Astrocyte (in vitro differentiated cells and primary cell): ENCODE measurements at regions not wholly inside any gene's neighbourhood (a gene's known extent, or its start where the extent isn't known, plus 50 kb on each side); places are given as distances from the start of the nearest gene placed in this dataset.

ENCODE experiments used
- DNase-seq: peaks from one replicate; pipeline ENCODE4 v3.0.0-alpha.2; 2010; ENCODE audit warnings: low read depth
- FAIRE-seq: peaks from 2 replicates; lab custom pipeline; 2011; peaks lifted over from hg19 to GRCh38; lab: Jason Lieb, UNC
- H2AFZ ChIP-seq: 2 replicates; pipeline ENCODE4 v1.6.0; 2012; ENCODE audit warnings: low read depth, low read length, inconsistent platforms
- H3K27ac ChIP-seq: 2 replicates; pipeline ENCODE4 v1.5.1; 2011; ENCODE audit warnings: low read depth, low read length, inconsistent platforms
- H3K27me3 ChIP-seq: 2 replicates; pipeline ENCODE4 v1.6.0; 2011; ENCODE audit warnings: low read length, inconsistent platforms; ENCODE audit not compliant: insufficient read depth
- H3K36me3 ChIP-seq: 2 replicates; pipeline ENCODE4 v1.5.1; 2011; ENCODE audit warnings: low read length, inconsistent platforms; ENCODE audit not compliant: insufficient read depth
- H3K4me1 ChIP-seq: 2 replicates; pipeline ENCODE4 v1.5.1; 2011; ENCODE audit warnings: low read length, inconsistent platforms; ENCODE audit not compliant: insufficient read depth
- H3K4me2 ChIP-seq: 2 replicates; pipeline ENCODE4 v1.6.0; 2012; ENCODE audit warnings: low read length, inconsistent platforms
- H3K4me3 ChIP-seq: 2 replicates; pipeline ENCODE4 v1.5.1; 2011; ENCODE audit warnings: low read depth, mild to moderate bottlenecking, low read length, inconsistent platforms; ENCODE audit not compliant: insufficient read depth
- H3K79me2 ChIP-seq: 2 replicates; pipeline ENCODE4 v1.6.0; 2012; ENCODE audit warnings: mild to moderate bottlenecking, low read length, inconsistent platforms; ENCODE audit not compliant: insufficient read depth
- H3K9ac ChIP-seq: 2 replicates; pipeline ENCODE4 v1.6.0; 2012; ENCODE audit warnings: mild to moderate bottlenecking, low read length, inconsistent platforms
- H3K9me3 ChIP-seq: 2 replicates; pipeline ENCODE4 v1.5.1; 2012; ENCODE audit warnings: low read depth, mild to moderate bottlenecking, low read length, inconsistent platforms; ENCODE audit not compliant: insufficient read depth
- H4K20me1 ChIP-seq: 2 replicates; pipeline ENCODE4 v1.6.0; 2012; ENCODE audit warnings: low read length, inconsistent platforms; ENCODE audit not compliant: insufficient read depth
- H3K27ac Mint-ChIP-seq: one replicate; pipeline ENCODE4 v1.8.0; 2021; ENCODE audit warnings: mild to moderate bottlenecking, mixed read lengths; ENCODE audit not compliant: unreplicated experiment
- H3K27me3 Mint-ChIP-seq: one replicate; pipeline ENCODE4 v1.8.0; 2021; ENCODE audit warnings: low read depth, mixed read lengths; ENCODE audit not compliant: unreplicated experiment
- H3K36me3 Mint-ChIP-seq: one replicate; pipeline ENCODE4 v1.8.0; 2021; ENCODE audit warnings: low read depth, mixed read lengths; ENCODE audit not compliant: unreplicated experiment
- H3K4me1 Mint-ChIP-seq: one replicate; pipeline ENCODE4 v1.8.0; 2021; ENCODE audit warnings: low read depth, mixed read lengths; ENCODE audit not compliant: unreplicated experiment
- H3K4me3 Mint-ChIP-seq: one replicate; pipeline ENCODE4 v1.8.0; 2021; ENCODE audit warnings: mild to moderate bottlenecking, moderate library complexity, mixed read lengths; ENCODE audit not compliant: unreplicated experiment
- H3K9me3 Mint-ChIP-seq: one replicate; pipeline ENCODE4 v1.8.0; 2021; ENCODE audit warnings: mild to moderate bottlenecking, mixed read lengths; ENCODE audit not compliant: unreplicated experiment
- CTCF ChIP-seq: IDR thresholded peaks from 2 replicates; pipeline ENCODE4 v1.5.1; 2011; ENCODE audit warnings: low read depth, mild to moderate bottlenecking, inconsistent platforms, low read length, moderate library complexity; ENCODE audit not compliant: insufficient read depth
- EZH2 ChIP-seq: IDR thresholded peaks from 2 replicates; pipeline ENCODE4 v1.6.1; 2012; ENCODE audit warnings: mild to moderate bottlenecking, low read length, inconsistent platforms; ENCODE audit not compliant: insufficient read depth

- Histone ChIP-seq H3K4me3 (no peak overlapping the region), H3K9me3 (no peaks in the 10 kb centered on the region), H3K79me2 (no peaks in the 10 kb centered on the region), H3K9ac (no peak overlapping the region), H3K4me2 (no peak overlapping the region), H3K36me3 (no peaks in the 10 kb centered on the region), H3K27me3 (no peaks in the 10 kb centered on the region), H4K20me1 (no peaks in the 10 kb centered on the region), H3K27ac (no peak overlapping the region), H3K4me1 (no peaks in the 10 kb centered on the region), H2AFZ (no peak overlapping the region)
- no peaks in the 10 kb centered on the region for H3K4me1 Mint-ChIP-seq
- FAIRE-seq (no peak), DNase-seq (no peak)
- H3K27ac Mint-ChIP-seq: no peak overlapping the region
- H3K27me3 Mint-ChIP-seq: peaks cover 34% of the 10 kb centered on the region
- H3K9me3 Mint-ChIP-seq: peaks cover 11% of the 10 kb centered on the region
- TF ChIP-seq EZH2 (no peak), CTCF (no peak)
- no peak overlapping the region for H3K4me3 Mint-ChIP-seq
- no peaks in the 10 kb centered on the region for H3K36me3 Mint-ChIP-seq
These were observed 334.0 kb downstream of the BUD13 start for GRCh38 chr11:116438651-116439360.

GRCh38 chr11:116434986-116435385, 337.8 kb downstream of the BUD13 start:
- H3K4me1 Mint-ChIP-seq: no peaks in the 10 kb centered on the region
- no peak for FAIRE-seq
- H3K27me3 Mint-ChIP-seq: peaks cover 52% of the 10 kb centered on the region

More at GRCh38 chr11:116434986-116435385, 337.8 kb downstream of the BUD13 start:
- no peaks in the 10 kb centered on the region for H3K9me3 ChIP-seq
- Mint-ChIP-seq H3K9me3 (peaks cover 9% of the 10 kb centered on the region), H3K36me3 (no peaks in the 10 kb centered on the region), H3K27ac (no peak overlapping the region), H3K4me3 (no peak overlapping the region)
- no peak for DNase-seq
- no peaks in the 10 kb centered on the region for H3K79me2 ChIP-seq
- no peaks in the 10 kb centered on the region for H3K27me3 ChIP-seq
- H3K4me3 ChIP-seq: no peak overlapping the region
- no peak overlapping the region for H3K9ac ChIP-seq
- H3K36me3 ChIP-seq: no peaks in the 10 kb centered on the region
- no peaks in the 10 kb centered on the region for H4K20me1 ChIP-seq
- TF ChIP-seq CTCF (no peak), EZH2 (no peak)
- H2AFZ ChIP-seq: no peak overlapping the region
- no peak overlapping the region for H3K4me2 ChIP-seq
- no peak overlapping the region for H3K27ac ChIP-seq
- H3K4me1 ChIP-seq: no peaks in the 10 kb centered on the region
